ENCODE measurements at regions not wholly inside any gene's neighbourhood (a gene's known extent, or its start where the extent isn't known, plus 50 kb on each side); places are given as distances from the start of the nearest gene placed in this dataset.

DNA sequence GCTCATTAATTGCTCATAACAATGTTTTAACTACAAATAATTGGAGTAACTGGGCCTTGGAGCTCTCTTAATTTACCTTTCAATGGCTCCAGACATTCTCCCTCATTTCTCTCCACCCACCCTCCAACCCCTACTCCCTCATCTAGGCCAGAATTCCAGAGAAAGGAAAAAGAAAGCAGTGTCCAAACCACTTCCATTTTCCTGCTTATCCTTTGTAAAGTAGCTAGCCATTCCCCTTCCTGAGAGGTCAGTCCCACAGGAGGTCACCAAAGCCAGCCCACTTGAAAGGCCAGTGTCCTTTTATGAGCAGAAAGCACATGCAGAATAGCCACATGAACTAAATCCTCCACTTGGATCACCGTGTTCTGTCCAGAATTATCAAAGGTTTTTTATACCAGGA lies 404.8 kb upstream of the FAT3 start:
- intact Hi-C loops (cut with micrococcal nuclease) = no loop called here
- H3K4me1 ChIP-seq (ENCODE audit: control insufficient read depth, insufficient read depth, low read length) = no peaks in the 10 kb centered on the region
- Mint-ChIP-seq H3K27ac (no peak overlapping the region), H3K27me3 (ENCODE audit: low read depth in 2 of 2) (no peaks in the 10 kb centered on the region), H3K36me3 (no peaks in the 10 kb centered on the region), H3K9me3 (peaks cover 6 to 8% of the 10 kb centered on the region in 2 donors), H3K4me1 (no peaks in the 10 kb centered on the region), H3K4me3 (no peak overlapping the region)
- H3K27ac ChIP-seq (ENCODE audit: low read length) = no peak overlapping the region
- TF ChIP-seq, protein P1, sequence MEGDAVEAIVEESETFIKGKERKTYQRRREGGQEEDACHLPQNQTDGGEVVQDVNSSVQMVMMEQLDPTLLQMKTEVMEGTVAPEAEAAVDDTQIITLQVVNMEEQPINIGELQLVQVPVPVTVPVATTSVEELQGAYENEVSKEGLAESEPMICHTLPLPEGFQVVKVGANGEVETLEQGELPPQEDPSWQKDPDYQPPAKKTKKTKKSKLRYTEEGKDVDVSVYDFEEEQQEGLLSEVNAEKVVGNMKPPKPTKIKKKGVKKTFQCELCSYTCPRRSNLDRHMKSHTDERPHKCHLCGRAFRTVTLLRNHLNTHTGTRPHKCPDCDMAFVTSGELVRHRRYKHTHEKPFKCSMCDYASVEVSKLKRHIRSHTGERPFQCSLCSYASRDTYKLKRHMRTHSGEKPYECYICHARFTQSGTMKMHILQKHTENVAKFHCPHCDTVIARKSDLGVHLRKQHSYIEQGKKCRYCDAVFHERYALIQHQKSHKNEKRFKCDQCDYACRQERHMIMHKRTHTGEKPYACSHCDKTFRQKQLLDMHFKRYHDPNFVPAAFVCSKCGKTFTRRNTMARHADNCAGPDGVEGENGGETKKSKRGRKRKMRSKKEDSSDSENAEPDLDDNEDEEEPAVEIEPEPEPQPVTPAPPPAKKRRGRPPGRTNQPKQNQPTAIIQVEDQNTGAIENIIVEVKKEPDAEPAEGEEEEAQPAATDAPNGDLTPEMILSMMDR (IDR thresholded peaks at IDR 0.05) = no peak
- no peak for ATAC-seq
- 75% methylated on average over 1 of the region's 1 CpG for WGBS (ENCODE audit: insufficient coverage)
- peaks cover 8% of the 10 kb centered on the region for H3K9me3 ChIP-seq (ENCODE audit: control insufficient read depth, insufficient read depth, low read length)
- no peaks in the 10 kb centered on the region for H3K36me3 ChIP-seq (ENCODE audit: control insufficient read depth, insufficient read depth, low read length)
- DNase-seq = no peak
- H3K27me3 ChIP-seq (ENCODE audit: control insufficient read depth, insufficient read depth, low read length) = no peaks in the 10 kb centered on the region
- no peak overlapping the region for H3K4me3 ChIP-seq (ENCODE audit: low read length)

DNA sequence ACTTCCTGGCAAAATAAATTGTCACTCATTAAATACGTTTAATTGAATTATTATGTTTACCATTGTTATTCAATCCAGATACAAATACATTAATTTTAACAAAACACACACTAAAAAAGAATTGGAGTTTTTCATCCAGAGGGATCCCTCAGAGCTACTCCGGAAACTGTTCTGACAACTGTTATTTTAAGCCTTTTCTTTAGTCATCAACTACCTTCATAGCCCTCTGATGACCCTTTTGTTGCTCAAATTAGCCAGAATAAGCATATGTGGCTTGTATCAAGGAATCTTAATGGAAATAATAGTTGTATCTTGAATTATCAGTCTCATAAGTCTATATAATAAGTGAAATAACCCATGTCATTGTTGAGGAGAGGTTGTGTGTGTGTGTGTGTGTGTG lies 405.4 kb upstream of the FAT3 start:
- peaks cover 6 to 8% of the 10 kb centered on the region in 2 donors for H3K9me3 Mint-ChIP-seq
- Histone ChIP-seq H3K4me3 (ENCODE audit: low read length) (no peak overlapping the region), H3K9me3 (ENCODE audit: control insufficient read depth, insufficient read depth, low read length) (peaks cover 8% of the 10 kb centered on the region), H3K27ac (ENCODE audit: low read length) (no peak overlapping the region), H3K36me3 (ENCODE audit: control insufficient read depth, insufficient read depth, low read length) (no peaks in the 10 kb centered on the region), H3K27me3 (ENCODE audit: control insufficient read depth, insufficient read depth, low read length) (no peaks in the 10 kb centered on the region), H3K4me1 (ENCODE audit: control insufficient read depth, insufficient read depth, low read length) (no peaks in the 10 kb centered on the region)
- TF ChIP-seq, protein P1 (IDR thresholded peaks at IDR 0.05) = no peak
- no peak overlapping the region for H3K27ac Mint-ChIP-seq
- H3K4me3 Mint-ChIP-seq = no peak overlapping the region
- H3K4me1 Mint-ChIP-seq = no peaks in the 10 kb centered on the region
- intact Hi-C loops (cut with micrococcal nuclease) = no loop called here
- whole genome bisulfite sequencing (ENCODE audit: insufficient coverage) = 78% methylated on average over 1 of the region's 2 CpGs
- H3K27me3 Mint-ChIP-seq (ENCODE audit: low read depth in 2 of 2) = no peaks in the 10 kb centered on the region
- DNase-seq = no peak
- H3K36me3 Mint-ChIP-seq = no peaks in the 10 kb centered on the region
- no peak for ATAC-seq

DNA sequence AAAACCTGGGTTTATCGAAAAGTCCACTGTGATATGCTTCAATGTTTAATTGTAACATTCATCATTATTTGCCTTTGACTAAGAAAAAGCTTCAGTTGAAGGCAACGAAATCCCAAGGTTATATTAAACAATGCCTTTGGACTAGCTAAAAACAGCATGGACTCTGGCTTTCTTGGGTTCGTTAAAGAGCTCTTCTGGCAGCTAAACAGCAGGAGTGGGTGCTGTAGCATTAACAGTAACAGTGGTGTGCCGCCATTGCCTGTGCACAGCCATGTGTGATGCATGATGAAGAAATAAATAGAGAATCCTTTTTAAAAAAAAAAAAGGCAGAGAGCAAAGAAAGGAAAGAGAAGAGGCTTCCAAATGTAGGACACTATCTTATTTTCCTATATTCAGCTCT lies 406.6 kb upstream of the FAT3 start:
- ATAC-seq (no peak), DNase-seq (no peak)
- Mint-ChIP-seq H3K4me3 (no peak overlapping the region), H3K4me1 (no peaks in the 10 kb centered on the region), H3K27me3 (ENCODE audit: low read depth in 2 of 2) (no peaks in the 10 kb centered on the region), H3K36me3 (no peaks in the 10 kb centered on the region), H3K27ac (no peak overlapping the region), H3K9me3 (peaks cover 6 to 8% of the 10 kb centered on the region in 2 donors)
- WGBS (ENCODE audit: insufficient coverage) = 75% methylated on average over 3 of the region's 4 CpGs
- H3K9me3 ChIP-seq (ENCODE audit: control insufficient read depth, insufficient read depth, low read length) = peaks cover 8% of the 10 kb centered on the region
- no peak overlapping the region for H3K4me3 ChIP-seq (ENCODE audit: low read length)
- no peaks in the 10 kb centered on the region for H3K4me1 ChIP-seq (ENCODE audit: control insufficient read depth, insufficient read depth, low read length)
- no peaks in the 10 kb centered on the region for H3K27me3 ChIP-seq (ENCODE audit: control insufficient read depth, insufficient read depth, low read length)
- TF ChIP-seq, protein P1 (IDR thresholded peaks at IDR 0.05) = no peak
- intact Hi-C loops (cut with micrococcal nuclease) = no loop called here
- H3K36me3 ChIP-seq (ENCODE audit: control insufficient read depth, insufficient read depth, low read length) = no peaks in the 10 kb centered on the region
- no peak overlapping the region for H3K27ac ChIP-seq (ENCODE audit: low read length)

DNA sequence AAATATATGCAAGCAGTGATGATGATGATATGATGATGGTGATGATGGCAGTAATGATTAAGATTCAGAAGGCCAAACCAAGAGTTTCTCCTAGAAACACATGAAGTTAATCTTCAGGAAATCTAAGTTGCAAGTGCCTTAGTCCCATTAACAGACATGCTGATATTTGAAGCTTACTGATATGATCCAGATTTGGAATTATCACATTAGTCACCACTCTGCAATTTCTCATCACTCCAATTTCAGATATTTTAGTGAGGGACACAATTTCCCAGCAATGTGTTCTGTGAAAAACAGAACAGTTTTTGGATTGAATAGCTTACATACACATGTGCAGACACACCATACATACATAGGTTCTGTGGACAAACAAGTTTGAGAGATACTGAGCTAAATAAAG lies 411.4 kb upstream of the FAT3 start:
- H3K4me1 Mint-ChIP-seq = no peaks in the 10 kb centered on the region
- no peak overlapping the region for H3K27ac Mint-ChIP-seq
- no peak for ATAC-seq
- H3K36me3 Mint-ChIP-seq = peaks cover 4% of the 10 kb centered on the region
- peaks cover 6 to 14% of the 10 kb centered on the region in 2 donors for H3K9me3 Mint-ChIP-seq
- H3K9me3 ChIP-seq (ENCODE audit: control insufficient read depth, insufficient read depth, low read length) = peaks cover 14% of the 10 kb centered on the region
- TF ChIP-seq, protein P1 (IDR thresholded peaks at IDR 0.05) = no peak
- intact Hi-C loops (cut with micrococcal nuclease) = no loop called here
- DNase-seq = no peak
- H3K27ac ChIP-seq (ENCODE audit: low read length) = no peak overlapping the region
- no peaks in the 10 kb centered on the region for H3K4me1 ChIP-seq (ENCODE audit: control insufficient read depth, insufficient read depth, low read length)
- H3K4me3 Mint-ChIP-seq = no peak overlapping the region
- no peaks in the 10 kb centered on the region for H3K27me3 ChIP-seq (ENCODE audit: control insufficient read depth, insufficient read depth, low read length)
- H3K4me3 ChIP-seq (ENCODE audit: low read length) = no peak overlapping the region
- H3K36me3 ChIP-seq (ENCODE audit: control insufficient read depth, insufficient read depth, low read length) = no peaks in the 10 kb centered on the region
- H3K27me3 Mint-ChIP-seq (ENCODE audit: low read depth in 2 of 2) = no peaks in the 10 kb centered on the region

Data from natural killer cell (primary cell).